ENCODE measurements at regions not wholly inside any gene's neighbourhood (a gene's known extent, or its start where the extent isn't known, plus 50 kb on each side); places are given as distances from the start of the nearest gene placed in this dataset.

- no peak for TF ChIP-seq CTCF (IDR thresholded peaks at IDR 0.05; ENCODE audit: borderline replicate concordance, control extremely low read depth, extremely low read depth, insufficient read depth, missing control alignments)
- in situ Hi-C loops (cut with MboI; ENCODE audit: low sequenced_read_pairs, unreplicated experiment): no loop called here
- no peak for DNase-seq (ENCODE audit: low spot score)
Measured at GRCh38 chr11:134617360-134617759, 205.3 kb upstream of the B3GAT1 start.

DNA sequence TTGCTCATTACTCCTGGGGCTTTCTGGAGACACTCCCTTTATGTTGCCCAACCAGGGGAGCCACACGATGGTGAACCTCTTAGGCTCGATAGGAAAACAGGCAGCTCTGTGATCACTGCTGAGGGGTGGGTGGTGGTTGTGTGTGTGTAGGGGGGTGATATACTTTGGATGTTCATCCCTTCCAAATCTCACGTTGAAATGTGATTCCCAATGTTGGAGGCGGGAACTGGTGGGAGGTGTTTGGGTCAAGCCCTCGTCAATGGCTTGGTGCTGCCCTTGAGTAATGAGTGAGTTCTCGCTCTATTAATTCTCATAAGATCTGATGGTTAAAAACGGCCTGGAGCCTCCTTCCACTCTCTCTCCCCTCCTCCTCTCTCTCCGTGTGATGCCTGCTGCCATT lies 204.0 kb upstream of the B3GAT1 start:
- in situ Hi-C loops (cut with MboI; ENCODE audit: low sequenced_read_pairs, unreplicated experiment): no loop called here
- no peak for DNase-seq (ENCODE audit: low spot score)
- no peak for TF ChIP-seq CTCF (IDR thresholded peaks at IDR 0.05; ENCODE audit: borderline replicate concordance, control extremely low read depth, extremely low read depth, insufficient read depth, missing control alignments)

GRCh38 chr11:134615041-134615615 lies 203.1 kb upstream of the B3GAT1 start:
- in situ Hi-C loops (cut with MboI; ENCODE audit: low sequenced_read_pairs, unreplicated experiment): no loop called here
- no peak for DNase-seq (ENCODE audit: low spot score)
- TF ChIP-seq CTCF (IDR thresholded peaks at IDR 0.05; ENCODE audit: borderline replicate concordance, control extremely low read depth, extremely low read depth, insufficient read depth, missing control alignments): no peak

- TF ChIP-seq CTCF (IDR thresholded peaks at IDR 0.05; ENCODE audit: borderline replicate concordance, control extremely low read depth, extremely low read depth, insufficient read depth, missing control alignments): no peak
- in situ Hi-C loops (cut with MboI; ENCODE audit: low sequenced_read_pairs, unreplicated experiment): no loop called here
- DNase-seq (ENCODE audit: low spot score): no peak
Measured at GRCh38 chr11:134614141-134614540, 202.1 kb upstream of the B3GAT1 start.

GRCh38 chr11:134613646-134614045 lies 201.6 kb upstream of the B3GAT1 start:
- no peak for TF ChIP-seq CTCF (IDR thresholded peaks at IDR 0.05; ENCODE audit: borderline replicate concordance, control extremely low read depth, extremely low read depth, insufficient read depth, missing control alignments)
- DNase-seq (ENCODE audit: low spot score): no peak
- in situ Hi-C loops (cut with MboI; ENCODE audit: low sequenced_read_pairs, unreplicated experiment): no loop called here

DNA sequence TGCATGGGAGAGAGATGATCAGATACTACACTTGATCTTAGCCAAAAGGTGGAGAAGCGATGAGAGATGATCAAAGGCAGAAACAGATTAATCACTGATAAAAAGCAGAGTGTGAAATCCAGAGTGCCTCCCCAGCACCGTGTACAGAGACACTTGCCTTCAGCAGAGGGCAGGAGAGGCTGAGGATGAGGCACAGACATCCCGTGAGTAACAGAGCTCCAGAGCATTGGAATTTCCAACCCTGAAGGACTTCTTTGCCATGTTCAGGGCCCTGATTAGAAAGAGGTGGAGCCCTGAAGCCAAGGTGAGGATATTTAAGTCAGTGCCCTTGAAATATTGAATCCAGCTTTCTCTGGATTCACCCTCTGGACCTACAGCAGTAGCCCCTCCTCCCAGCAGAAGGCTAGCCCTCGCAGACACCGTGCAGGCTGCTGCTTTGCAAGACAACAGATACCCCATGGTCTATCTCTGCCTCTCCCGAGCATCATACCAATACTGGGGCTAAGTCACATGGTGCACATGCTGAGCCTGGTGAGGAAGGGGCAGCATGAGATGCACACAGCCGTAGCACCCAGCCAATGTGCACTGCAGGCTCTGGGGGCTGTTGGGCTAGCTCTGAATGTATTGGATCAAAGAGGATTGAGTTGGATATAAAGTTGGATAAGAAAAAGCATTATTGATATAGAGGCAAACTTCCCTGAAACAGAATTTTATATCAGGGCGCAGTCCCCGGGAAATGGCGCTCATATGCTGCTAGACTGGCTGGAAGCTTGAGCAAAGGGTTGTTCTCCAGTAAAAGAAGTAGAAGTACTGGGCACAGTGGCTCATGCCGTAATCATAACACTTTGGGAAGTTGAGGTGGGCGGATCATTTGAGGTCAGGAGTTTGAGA lies 200.3 kb upstream of the B3GAT1 start:
- no peak for TF ChIP-seq CTCF (IDR thresholded peaks at IDR 0.05; ENCODE audit: borderline replicate concordance, control extremely low read depth, extremely low read depth, insufficient read depth, missing control alignments)
- DNase-seq (ENCODE audit: low spot score): no peak
- in situ Hi-C loops (cut with MboI; ENCODE audit: low sequenced_read_pairs, unreplicated experiment): no loop called here

Data from GM13976 (cell line).